ENCODE measurements at regions not wholly inside any gene's neighbourhood (a gene's known extent, or its start where the extent isn't known, plus 50 kb on each side); places are given as distances from the start of the nearest gene placed in this dataset.

GRCh38 chr1:82073071-82073470 is 272.3 kb downstream of the ADGRL2 start:
- TF ChIP-seq, protein P1, sequence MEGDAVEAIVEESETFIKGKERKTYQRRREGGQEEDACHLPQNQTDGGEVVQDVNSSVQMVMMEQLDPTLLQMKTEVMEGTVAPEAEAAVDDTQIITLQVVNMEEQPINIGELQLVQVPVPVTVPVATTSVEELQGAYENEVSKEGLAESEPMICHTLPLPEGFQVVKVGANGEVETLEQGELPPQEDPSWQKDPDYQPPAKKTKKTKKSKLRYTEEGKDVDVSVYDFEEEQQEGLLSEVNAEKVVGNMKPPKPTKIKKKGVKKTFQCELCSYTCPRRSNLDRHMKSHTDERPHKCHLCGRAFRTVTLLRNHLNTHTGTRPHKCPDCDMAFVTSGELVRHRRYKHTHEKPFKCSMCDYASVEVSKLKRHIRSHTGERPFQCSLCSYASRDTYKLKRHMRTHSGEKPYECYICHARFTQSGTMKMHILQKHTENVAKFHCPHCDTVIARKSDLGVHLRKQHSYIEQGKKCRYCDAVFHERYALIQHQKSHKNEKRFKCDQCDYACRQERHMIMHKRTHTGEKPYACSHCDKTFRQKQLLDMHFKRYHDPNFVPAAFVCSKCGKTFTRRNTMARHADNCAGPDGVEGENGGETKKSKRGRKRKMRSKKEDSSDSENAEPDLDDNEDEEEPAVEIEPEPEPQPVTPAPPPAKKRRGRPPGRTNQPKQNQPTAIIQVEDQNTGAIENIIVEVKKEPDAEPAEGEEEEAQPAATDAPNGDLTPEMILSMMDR (IDR thresholded peaks at IDR 0.05; ENCODE audit: low read depth, low read length, poor library complexity, severe bottlenecking): no peak
- no peak for TF ChIP-seq EZH2phosphoT487 (IDR thresholded peaks at IDR 0.05; ENCODE audit: borderline replicate concordance, low read length)
- Histone ChIP-seq H3K27ac (ENCODE audit: low read depth, low read length) (no peak overlapping the region), H3K9me3 (ENCODE audit: control insufficient read depth, insufficient read depth, low read length) (no peaks in the 10 kb centered on the region), H3K27me3 (ENCODE audit: control insufficient read depth, low read length) (no peaks in the 10 kb centered on the region), H3K79me2 (ENCODE audit: control insufficient read depth, low read length) (no peaks in the 10 kb centered on the region), H3K36me3 (ENCODE audit: control insufficient read depth, low read length) (no peaks in the 10 kb centered on the region), H4K20me1 (ENCODE audit: control insufficient read depth, insufficient read depth, low read depth, low read length) (no peaks in the 10 kb centered on the region), H3K4me3 (ENCODE audit: low read length) (no peak overlapping the region), H3K4me1 (ENCODE audit: control insufficient read depth, low read length) (no peaks in the 10 kb centered on the region), H3K9me2 (replicated peaks; ENCODE audit: control insufficient read depth, low read length) (no peaks in the 10 kb centered on the region), H3K4me2 (ENCODE audit: low read length) (no peak overlapping the region), H3F3A (ENCODE audit: control insufficient read depth, insufficient read depth) (no peaks in the 10 kb centered on the region)

DNA sequence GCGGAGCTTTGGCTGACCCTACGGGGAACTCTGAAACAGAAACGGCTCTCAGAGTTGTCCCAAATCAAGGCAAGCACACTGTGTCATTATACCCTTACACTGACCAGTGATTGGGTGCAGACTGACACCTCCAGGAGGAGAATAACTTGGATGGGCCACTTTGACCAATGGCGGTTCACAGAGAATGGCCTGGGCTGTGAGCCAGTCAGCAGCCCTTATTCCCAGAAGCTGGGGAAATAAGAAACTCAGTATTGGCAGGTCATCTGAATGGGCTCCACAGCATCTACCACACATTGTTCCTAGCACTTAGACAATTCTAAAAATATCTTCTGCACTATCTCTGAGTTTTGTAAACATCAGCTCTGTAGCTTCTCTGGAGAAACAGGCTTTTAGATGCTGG is 265.2 kb downstream of the ADGRL2 start:
- TF ChIP-seq EZH2phosphoT487 (IDR thresholded peaks at IDR 0.05; ENCODE audit: borderline replicate concordance, low read length): no peak
- TF ChIP-seq, protein P1 (IDR thresholded peaks at IDR 0.05; ENCODE audit: low read depth, low read length, poor library complexity, severe bottlenecking): no peak

GRCh38 chr1:82064691-82065090 is 264.0 kb downstream of the ADGRL2 start:
- Histone ChIP-seq H4K20me1 (ENCODE audit: control insufficient read depth, insufficient read depth, low read depth, low read length) (no peaks in the 10 kb centered on the region), H3K36me3 (ENCODE audit: control insufficient read depth, low read length) (no peaks in the 10 kb centered on the region), H3K4me2 (ENCODE audit: low read length) (no peak overlapping the region), H3K4me1 (ENCODE audit: control insufficient read depth, low read length) (no peaks in the 10 kb centered on the region), H3K79me2 (ENCODE audit: control insufficient read depth, low read length) (no peaks in the 10 kb centered on the region), H3K27me3 (ENCODE audit: control insufficient read depth, low read length) (no peaks in the 10 kb centered on the region), H3K9me3 (ENCODE audit: control insufficient read depth, insufficient read depth, low read length) (no peaks in the 10 kb centered on the region; the same call in 1 of the 2 replicates), H3K27ac (ENCODE audit: low read depth, low read length) (no peak overlapping the region), H3F3A (ENCODE audit: control insufficient read depth, insufficient read depth) (no peaks in the 10 kb centered on the region), H3K9me2 (replicated peaks; ENCODE audit: control insufficient read depth, low read length) (no peaks in the 10 kb centered on the region), H3K4me3 (ENCODE audit: low read length) (no peak overlapping the region)
- TF ChIP-seq, protein P1 (IDR thresholded peaks at IDR 0.05; ENCODE audit: low read depth, low read length, poor library complexity, severe bottlenecking): no peak
- no peak for TF ChIP-seq EZH2phosphoT487 (IDR thresholded peaks at IDR 0.05; ENCODE audit: borderline replicate concordance, low read length)

More for the DNA sequence above, 265.2 kb downstream of the ADGRL2 start:
- no peak overlapping the region for H3K4me2 ChIP-seq (ENCODE audit: low read length)
- no peaks in the 10 kb centered on the region for H3K27me3 ChIP-seq (ENCODE audit: control insufficient read depth, low read length)
- H3K4me1 ChIP-seq (ENCODE audit: control insufficient read depth, low read length): no peaks in the 10 kb centered on the region
- no peaks in the 10 kb centered on the region for H4K20me1 ChIP-seq (ENCODE audit: control insufficient read depth, insufficient read depth, low read depth, low read length)
- no peak overlapping the region for H3K27ac ChIP-seq (ENCODE audit: low read depth, low read length)
- H3F3A ChIP-seq (ENCODE audit: control insufficient read depth, insufficient read depth): no peaks in the 10 kb centered on the region
- no peaks in the 10 kb centered on the region; the same call in 1 of the 2 replicates for H3K9me3 ChIP-seq (ENCODE audit: control insufficient read depth, insufficient read depth, low read length)
- no peak overlapping the region for H3K4me3 ChIP-seq (ENCODE audit: low read length)
- H3K9me2 ChIP-seq (replicated peaks; ENCODE audit: control insufficient read depth, low read length): no peaks in the 10 kb centered on the region
- H3K36me3 ChIP-seq (ENCODE audit: control insufficient read depth, low read length): no peaks in the 10 kb centered on the region
- no peaks in the 10 kb centered on the region for H3K79me2 ChIP-seq (ENCODE audit: control insufficient read depth, low read length)
